ENCODE measurements at regions not wholly inside any gene's neighbourhood (a gene's known extent, or its start where the extent isn't known, plus 50 kb on each side); places are given as distances from the start of the nearest gene placed in this dataset.

DNA sequence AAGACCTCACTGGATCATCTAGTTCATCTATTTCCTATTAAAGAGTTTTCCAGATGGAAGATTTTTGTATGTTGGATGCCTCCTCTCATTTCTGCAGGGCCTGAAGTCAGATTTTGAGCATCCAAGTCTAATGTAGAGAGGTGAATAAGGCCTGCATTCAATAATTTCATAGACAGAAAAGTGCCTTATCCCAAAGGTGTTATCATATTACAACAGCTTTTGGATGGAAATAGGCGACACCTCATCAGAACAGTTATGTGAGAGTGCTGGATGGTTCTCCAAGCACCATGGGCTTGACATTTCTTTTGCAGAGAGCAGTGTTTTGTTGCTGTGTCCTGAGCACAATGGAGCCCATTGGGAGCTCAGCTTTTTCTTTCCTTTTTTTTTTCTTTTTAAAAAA is 162.4 kb upstream of the MEOX2 start:
- no peaks in the 10 kb centered on the region for H4K20me1 ChIP-seq (ENCODE audit: insufficient read depth, low read length)
- no peak overlapping the region for H2AK5ac ChIP-seq (ENCODE audit: low read depth, low read length)
- dilution Hi-C loops (cut with HindIII; ENCODE audit: low sequenced_read_pairs, unreplicated experiment) (no loop called here), in situ Hi-C loops (cut with MboI; ENCODE audit: low sequenced_read_pairs) (no loop called here), intact Hi-C loops (cut with micrococcal nuclease) (no loop called here)
- no peak overlapping the region for H2BK5ac ChIP-seq (ENCODE audit: low read depth, low read length, poor library complexity, severe bottlenecking)
- no peak overlapping the region for H3K23ac ChIP-seq (ENCODE audit: low read depth, low read length)
- no peak overlapping the region for H2AFZ ChIP-seq (replicated peaks; ENCODE audit: low read length, poor library complexity)
- no peaks in the 10 kb centered on the region for H3K4me1 ChIP-seq (ENCODE audit: control insufficient read depth, insufficient read depth, low read length)
- CTCF ChIA-PET: no interaction called here
- POLR2A ChIA-PET (ENCODE audit: unreplicated experiment): no interaction called here
- no peak overlapping the region for H4K5ac ChIP-seq (ENCODE audit: low read depth, low read length)
- no peak overlapping the region for H3K27ac ChIP-seq (ENCODE audit: insufficient read depth, low read length)
- no peak overlapping the region for H4K8ac ChIP-seq (ENCODE audit: low read depth in 2 of 2, low read length in 2 of 2)
- DNase-seq (no peak), ATAC-seq (ENCODE audit: low read depth) (no peak)
- no peak overlapping the region for H2BK120ac ChIP-seq (ENCODE audit: low read depth, low read length)
- H3K18ac ChIP-seq (ENCODE audit: low read depth, low read length): no peak overlapping the region
- no peaks in the 10 kb centered on the region for H3K9me1 ChIP-seq (ENCODE audit: insufficient read depth, low read length)
- no peak overlapping the region for H3K4me3 ChIP-seq (ENCODE audit: insufficient read depth, low read depth, low read length)
- no peak overlapping the region for H3K14ac ChIP-seq (replicated peaks; ENCODE audit: low read depth, low read length)
- BruUV-seq (replicated peaks): no TSS peak
- no peak for TF ChIP-seq ELK1 (IDR thresholded peaks at IDR 0.05; ENCODE audit: borderline replicate concordance, low read depth, low read length)
- no peak for TF ChIP-seq CTCF (conservative IDR thresholded peaks at IDR 0.05; ENCODE audit: low read depth, low read length)
- TF ChIP-seq RFX5 (IDR thresholded peaks at IDR 0.05; ENCODE audit: low read depth, low read length): no peak
- no peak for TF ChIP-seq CEBPB (IDR thresholded peaks at IDR 0.05; ENCODE audit: low read depth, low read length)
- TF ChIP-seq RAD21 (IDR thresholded peaks at IDR 0.05; ENCODE audit: low read length): no peak
- TF ChIP-seq CHD1 (IDR thresholded peaks at IDR 0.05; ENCODE audit: low read depth, low read length): no peak
- TF ChIP-seq MXI1 (IDR thresholded peaks at IDR 0.05; ENCODE audit: borderline replicate concordance, low read depth, low read length): no peak
- no peak for TF ChIP-seq RCOR1 (IDR thresholded peaks at IDR 0.05; ENCODE audit: insufficient replicate concordance, low read length)
- no peak for TF ChIP-seq FOS (IDR thresholded peaks at IDR 0.05; ENCODE audit: low read depth, low read length)
- no peak for TF ChIP-seq MAFK (IDR thresholded peaks at IDR 0.05; ENCODE audit: low read depth, low read length)
- no peak for TF ChIP-seq SMC3 (IDR thresholded peaks at IDR 0.05; ENCODE audit: low read depth, low read length)
- TF ChIP-seq MAZ (IDR thresholded peaks at IDR 0.05; ENCODE audit: borderline replicate concordance, low read depth, low read length): no peak
- TF ChIP-seq, protein P1, sequence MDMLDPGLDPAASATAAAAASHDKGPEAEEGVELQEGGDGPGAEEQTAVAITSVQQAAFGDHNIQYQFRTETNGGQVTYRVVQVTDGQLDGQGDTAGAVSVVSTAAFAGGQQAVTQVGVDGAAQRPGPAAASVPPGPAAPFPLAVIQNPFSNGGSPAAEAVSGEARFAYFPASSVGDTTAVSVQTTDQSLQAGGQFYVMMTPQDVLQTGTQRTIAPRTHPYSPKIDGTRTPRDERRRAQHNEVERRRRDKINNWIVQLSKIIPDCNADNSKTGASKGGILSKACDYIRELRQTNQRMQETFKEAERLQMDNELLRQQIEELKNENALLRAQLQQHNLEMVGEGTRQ (IDR thresholded peaks at IDR 0.05; ENCODE audit: low read depth, low read length): no peak
- no peak for TF ChIP-seq NFE2L2 (IDR thresholded peaks at IDR 0.05; ENCODE audit: low read depth, low read length)
- no peak for TF ChIP-seq POLR2A (IDR thresholded peaks at IDR 0.05; ENCODE audit: low read depth, low read length)
- TF ChIP-seq BHLHE40 (IDR thresholded peaks at IDR 0.05; ENCODE audit: low read depth, low read length): no peak
- no peaks in the 10 kb centered on the region for H3K27me3 ChIP-seq (ENCODE audit: control insufficient read depth, insufficient read depth, low read length)
- no peak overlapping the region for H4K91ac ChIP-seq (ENCODE audit: insufficient read depth, low read depth, low read length)
- no peak overlapping the region for H3K56ac ChIP-seq (ENCODE audit: extremely low read depth, insufficient read depth, low read length)
- H3K9ac ChIP-seq (ENCODE audit: low read depth, low read length): no peak overlapping the region
- no peak overlapping the region for H3K4me2 ChIP-seq (ENCODE audit: low read depth, low read length)
- no peaks in the 10 kb centered on the region for H3K36me3 ChIP-seq (ENCODE audit: control insufficient read depth, insufficient read depth, low read length)
- no CpG with 5 or more reads among the region's 1 CpG for WGBS, 2 experiments (ENCODE audit: extremely low coverage in 2 of 2, insufficient read length in 1 of 2)
- no peak overlapping the region for H2BK15ac ChIP-seq (ENCODE audit: low read depth, low read length)
- H3K79me1 ChIP-seq (ENCODE audit: low read depth in 1 of 2, low read length in 2 of 2): no peaks in the 10 kb centered on the region
- no peak overlapping the region for H2AK9ac ChIP-seq (replicated peaks; ENCODE audit: low read depth, low read length, poor library complexity)
- no peaks in the 10 kb centered on the region for H3K9me3 ChIP-seq (ENCODE audit: control insufficient read depth, insufficient read depth, low read length)
- H3K4ac ChIP-seq (ENCODE audit: low read depth, low read length): no peak overlapping the region
- H2BK20ac ChIP-seq (ENCODE audit: low read depth, low read length): no peak overlapping the region
